ENCODE measurements at regions not wholly inside any gene's neighbourhood (a gene's known extent, or its start where the extent isn't known, plus 50 kb on each side); places are given as distances from the start of the nearest gene placed in this dataset.

DNA sequence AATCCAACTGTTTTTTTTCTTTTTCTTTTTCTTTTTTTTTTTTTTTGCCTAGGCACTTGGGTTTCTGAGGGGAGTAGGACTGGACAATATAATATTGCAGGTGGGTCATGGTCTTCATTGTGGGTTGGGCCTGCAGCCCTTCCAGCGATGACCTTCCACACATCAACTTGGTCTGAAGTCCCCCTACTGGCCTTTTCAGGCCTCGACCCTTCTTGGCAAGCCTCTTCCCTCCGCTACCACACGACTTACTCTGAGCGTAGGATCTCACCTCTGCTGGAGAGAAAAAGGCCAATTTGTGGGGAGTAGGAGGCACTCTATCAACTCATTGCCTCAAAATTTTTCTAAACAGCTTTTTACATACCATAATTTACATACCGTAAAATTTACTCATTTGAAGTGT, 51.1 kb upstream of the GRIK3 start:
- Histone ChIP-seq H3K4me3 (ENCODE audit: low read length in 2 of 2) (no peak overlapping the region), H3K9me3 (ENCODE audit: control insufficient read depth in 1 of 2, low read length in 2 of 2) (no peaks in the 10 kb centered on the region), H3K36me3 (ENCODE audit: insufficient read depth, low read length) (no peaks in the 10 kb centered on the region), H3K27ac (ENCODE audit: low read depth, low read length) (no peak overlapping the region), H3K4me1 (ENCODE audit: insufficient read depth, low read length) (no peaks in the 10 kb centered on the region), H3K27me3 (ENCODE audit: insufficient read depth, low read length) (no peaks in the 10 kb centered on the region)
- no peaks in the 10 kb centered on the region for H3K36me3 Mint-ChIP-seq
- no peak for DNase-seq
- intact Hi-C loops (cut with micrococcal nuclease) = no loop called here
- H3K4me3 Mint-ChIP-seq = no peak overlapping the region
- H3K27ac Mint-ChIP-seq = no peak overlapping the region
- ChIA-PET CTCF (ENCODE audit: partially characterized antibody) (no interaction called here), POLR2A (ENCODE audit: partially characterized antibody) (no interaction called here)
- H3K27me3 Mint-ChIP-seq = peaks cover 8 to 9% of the 10 kb centered on the region in 2 donors
- peaks cover 0 to 1% (median 0%) of the 10 kb centered on the region in 8 donors for H3K9me3 Mint-ChIP-seq
- no peaks in the 10 kb centered on the region for H3K4me1 Mint-ChIP-seq

DNA sequence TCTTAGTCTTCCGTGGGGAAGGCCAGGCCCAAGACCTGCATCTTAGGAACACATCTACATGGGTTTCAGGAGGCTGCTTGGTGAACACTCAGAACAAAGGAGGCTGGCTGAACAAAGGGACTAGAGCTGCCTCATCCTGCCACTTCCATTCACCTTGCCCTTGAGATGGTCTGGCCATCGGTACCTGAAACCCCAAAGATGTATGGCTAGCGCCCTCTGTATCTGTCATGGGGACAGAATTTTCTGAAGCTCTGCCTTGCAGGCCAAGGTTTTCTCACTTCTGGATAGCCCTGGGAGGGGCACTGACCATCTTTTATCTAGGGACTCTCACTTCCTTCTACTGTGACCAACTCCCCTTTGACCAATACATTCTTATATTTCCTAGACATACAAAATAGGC, 55.4 kb upstream of the GRIK3 start:
- H3K27me3 ChIP-seq (ENCODE audit: insufficient read depth, low read length) = no peaks in the 10 kb centered on the region
- no peak for DNase-seq
- no peaks in the 10 kb centered on the region for H3K36me3 ChIP-seq (ENCODE audit: insufficient read depth, low read length)
- no peaks in the 10 kb centered on the region for H3K4me1 Mint-ChIP-seq
- H3K9me3 Mint-ChIP-seq = peaks cover 0 to 1% (median 0%) of the 10 kb centered on the region in 8 donors
- H3K4me3 ChIP-seq (ENCODE audit: low read length in 2 of 2) = no peak overlapping the region
- intact Hi-C loops (cut with micrococcal nuclease) = no loop called here
- no peak overlapping the region for H3K27ac Mint-ChIP-seq
- no peaks in the 10 kb centered on the region for H3K36me3 Mint-ChIP-seq
- no peak overlapping the region for H3K27ac ChIP-seq (ENCODE audit: low read depth, low read length)
- H3K9me3 ChIP-seq (ENCODE audit: control insufficient read depth in 1 of 2, low read length in 2 of 2) = no peaks in the 10 kb centered on the region
- H3K27me3 Mint-ChIP-seq = peaks cover 16 to 18% of the 10 kb centered on the region in 2 donors
- CTCF ChIA-PET (ENCODE audit: partially characterized antibody) = no interaction called here
- POLR2A ChIA-PET (ENCODE audit: partially characterized antibody) = no interaction called here
- H3K4me1 ChIP-seq (ENCODE audit: insufficient read depth, low read length) = no peaks in the 10 kb centered on the region
- H3K4me3 Mint-ChIP-seq = no peak overlapping the region

DNA sequence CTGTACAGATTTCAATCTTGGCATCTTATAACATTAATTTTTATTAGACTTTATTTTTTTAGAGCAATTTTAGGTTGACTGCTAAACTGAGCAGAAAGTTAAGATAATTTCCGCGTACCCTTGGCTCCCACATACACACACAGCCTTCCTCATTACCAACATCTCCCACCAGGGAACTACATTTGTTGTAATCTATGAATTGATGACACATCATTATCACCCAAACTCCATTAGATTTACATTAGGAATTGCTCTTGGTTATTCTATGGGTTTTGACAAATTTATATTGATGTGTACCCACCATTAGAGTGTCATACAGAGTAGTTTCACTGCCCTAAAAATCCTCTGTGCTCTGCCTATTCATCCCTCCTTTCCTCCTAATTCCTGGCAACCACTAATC, 56.4 kb upstream of the GRIK3 start:
- ChIA-PET CTCF (ENCODE audit: partially characterized antibody) (no interaction called here), POLR2A (ENCODE audit: partially characterized antibody) (no interaction called here)
- DNase-seq = no peak
- H3K27ac ChIP-seq (ENCODE audit: low read depth, low read length) = no peak overlapping the region
- H3K36me3 ChIP-seq (ENCODE audit: insufficient read depth, low read length) = no peaks in the 10 kb centered on the region
- no peak overlapping the region for H3K4me3 ChIP-seq (ENCODE audit: low read length in 2 of 2)
- H3K9me3 ChIP-seq (ENCODE audit: control insufficient read depth in 1 of 2, low read length in 2 of 2) = no peaks in the 10 kb centered on the region
- Mint-ChIP-seq H3K4me3 (no peak overlapping the region), H3K4me1 (no peaks in the 10 kb centered on the region), H3K27me3 (peaks cover 18 to 20% of the 10 kb centered on the region in 2 donors), H3K36me3 (no peaks in the 10 kb centered on the region), H3K27ac (no peak overlapping the region), H3K9me3 (no peaks in the 10 kb centered on the region)
- intact Hi-C loops (cut with micrococcal nuclease) = no loop called here
- H3K27me3 ChIP-seq (ENCODE audit: insufficient read depth, low read length) = no peaks in the 10 kb centered on the region
- no peaks in the 10 kb centered on the region for H3K4me1 ChIP-seq (ENCODE audit: insufficient read depth, low read length)

DNA sequence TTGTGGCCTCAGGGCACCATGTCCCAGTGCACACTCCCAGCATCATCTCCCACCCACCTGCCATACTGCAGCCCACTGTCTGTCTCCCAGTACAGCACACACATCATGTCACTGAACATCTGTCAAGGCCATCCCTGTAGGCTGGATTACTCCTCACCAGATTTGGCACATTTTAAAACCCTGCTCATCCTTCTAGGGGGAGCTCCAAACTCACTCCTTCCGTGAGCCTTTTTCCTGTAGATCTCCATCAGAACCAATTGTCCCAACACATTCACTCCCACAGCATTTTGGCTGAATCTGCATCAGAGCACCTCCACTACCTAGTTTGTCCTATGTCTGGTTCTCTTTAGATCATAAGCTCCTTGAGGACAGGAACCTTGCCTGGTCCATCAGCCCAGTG, 58.6 kb upstream of the GRIK3 start:
- H3K9me3 Mint-ChIP-seq = no peaks in the 10 kb centered on the region
- H3K4me1 Mint-ChIP-seq = no peaks in the 10 kb centered on the region
- H3K36me3 Mint-ChIP-seq = no peaks in the 10 kb centered on the region
- intact Hi-C loops (cut with micrococcal nuclease) = no loop called here
- no peaks in the 10 kb centered on the region for H3K4me1 ChIP-seq (ENCODE audit: insufficient read depth, low read length)
- H3K36me3 ChIP-seq (ENCODE audit: insufficient read depth, low read length) = no peaks in the 10 kb centered on the region
- H3K4me3 Mint-ChIP-seq = no peak overlapping the region
- H3K27me3 Mint-ChIP-seq = peaks cover 20 to 27% of the 10 kb centered on the region in 2 donors
- H3K27ac Mint-ChIP-seq = no peak overlapping the region
- no peak overlapping the region for H3K4me3 ChIP-seq (ENCODE audit: low read length in 2 of 2)
- H3K27ac ChIP-seq (ENCODE audit: low read depth, low read length) = no peak overlapping the region
- POLR2A ChIA-PET (ENCODE audit: partially characterized antibody) = no interaction called here
- no peaks in the 10 kb centered on the region for H3K27me3 ChIP-seq (ENCODE audit: insufficient read depth, low read length)
- CTCF ChIA-PET (ENCODE audit: partially characterized antibody) = interaction anchor here (1.1 kb wide), 1 partner anchor 9 kb away, joined by 3 read pairs; no protein-coding TSS in a partner anchor
- DNase-seq = no peak
- H3K9me3 ChIP-seq (ENCODE audit: control insufficient read depth in 1 of 2, low read length in 2 of 2) = no peaks in the 10 kb centered on the region

DNA sequence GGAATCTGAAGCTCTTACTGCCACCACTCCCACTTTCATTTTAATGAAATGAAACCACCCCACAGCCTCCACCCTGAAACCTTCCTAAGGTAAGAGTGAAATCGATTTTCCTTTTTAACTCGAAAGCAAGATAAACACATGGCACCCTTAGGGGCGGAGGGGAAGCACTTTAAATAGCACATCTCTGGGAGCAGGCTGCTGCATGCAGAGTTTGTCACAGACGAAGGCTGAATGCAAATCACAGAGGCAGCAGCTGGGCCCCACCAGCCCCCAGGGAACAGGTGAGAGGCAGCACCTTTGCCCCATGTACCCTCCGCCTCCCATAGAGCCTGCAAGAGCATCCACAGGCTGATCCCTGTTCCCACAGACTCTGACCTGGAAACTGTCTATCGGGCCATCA, 60.0 kb upstream of the GRIK3 start:
- H3K4me3 ChIP-seq (ENCODE audit: low read length in 2 of 2) = no peak overlapping the region
- no peaks in the 10 kb centered on the region for H3K36me3 ChIP-seq (ENCODE audit: insufficient read depth, low read length)
- POLR2A ChIA-PET (ENCODE audit: partially characterized antibody) = no interaction called here
- H3K27me3 ChIP-seq (ENCODE audit: insufficient read depth, low read length) = no peaks in the 10 kb centered on the region
- no peaks in the 10 kb centered on the region for H3K4me1 ChIP-seq (ENCODE audit: insufficient read depth, low read length)
- DNase-seq = no peak
- no peak overlapping the region for H3K4me3 Mint-ChIP-seq
- CTCF ChIA-PET (ENCODE audit: partially characterized antibody) = no interaction called here
- H3K9me3 ChIP-seq (ENCODE audit: control insufficient read depth in 1 of 2, low read length in 2 of 2) = no peaks in the 10 kb centered on the region
- peaks cover 20 to 30% of the 10 kb centered on the region in 2 donors for H3K27me3 Mint-ChIP-seq
- intact Hi-C loops (cut with micrococcal nuclease) = no loop called here
- no peaks in the 10 kb centered on the region for H3K9me3 Mint-ChIP-seq
- no peak overlapping the region for H3K27ac ChIP-seq (ENCODE audit: low read depth, low read length)
- H3K36me3 Mint-ChIP-seq = no peaks in the 10 kb centered on the region
- no peak overlapping the region for H3K27ac Mint-ChIP-seq
- H3K4me1 Mint-ChIP-seq = no peaks in the 10 kb centered on the region

DNA sequence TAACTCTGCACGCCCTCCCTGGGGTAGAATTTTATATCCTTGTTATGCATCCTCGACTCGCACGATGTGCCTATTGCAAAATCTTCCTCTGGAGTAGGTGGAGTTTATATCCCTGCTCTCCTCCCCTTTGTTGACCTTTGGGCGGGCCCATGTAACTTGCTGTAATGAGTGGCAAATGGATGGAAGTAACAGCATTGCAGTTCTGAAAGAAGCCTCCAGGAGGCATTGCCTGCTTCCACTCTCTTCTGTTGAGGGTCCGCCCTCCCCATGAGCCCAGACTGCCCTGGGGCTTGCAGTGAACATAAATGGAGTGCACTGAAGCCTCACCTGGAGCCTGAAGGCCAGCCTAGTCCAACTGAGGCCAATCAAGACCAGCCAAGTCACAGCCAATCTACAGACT, 62.2 kb upstream of the GRIK3 start:
- no peak for DNase-seq
- Histone ChIP-seq H3K4me1 (ENCODE audit: insufficient read depth, low read length) (no peaks in the 10 kb centered on the region), H3K9me3 (ENCODE audit: control insufficient read depth in 1 of 2, low read length in 2 of 2) (no peaks in the 10 kb centered on the region), H3K4me3 (ENCODE audit: low read length in 2 of 2) (no peak overlapping the region), H3K36me3 (ENCODE audit: insufficient read depth, low read length) (no peaks in the 10 kb centered on the region), H3K27ac (ENCODE audit: low read depth, low read length) (no peak overlapping the region), H3K27me3 (ENCODE audit: insufficient read depth, low read length) (no peaks in the 10 kb centered on the region)
- ChIA-PET POLR2A (ENCODE audit: partially characterized antibody) (no interaction called here), CTCF (ENCODE audit: partially characterized antibody) (no interaction called here)
- H3K9me3 Mint-ChIP-seq = no peaks in the 10 kb centered on the region
- intact Hi-C loops (cut with micrococcal nuclease) = no loop called here
- no peaks in the 10 kb centered on the region for H3K4me1 Mint-ChIP-seq
- no peak overlapping the region for H3K27ac Mint-ChIP-seq
- H3K4me3 Mint-ChIP-seq = no peak overlapping the region
- no peaks in the 10 kb centered on the region for H3K36me3 Mint-ChIP-seq
- peaks cover 16 to 33% of the 10 kb centered on the region in 2 donors for H3K27me3 Mint-ChIP-seq

DNA sequence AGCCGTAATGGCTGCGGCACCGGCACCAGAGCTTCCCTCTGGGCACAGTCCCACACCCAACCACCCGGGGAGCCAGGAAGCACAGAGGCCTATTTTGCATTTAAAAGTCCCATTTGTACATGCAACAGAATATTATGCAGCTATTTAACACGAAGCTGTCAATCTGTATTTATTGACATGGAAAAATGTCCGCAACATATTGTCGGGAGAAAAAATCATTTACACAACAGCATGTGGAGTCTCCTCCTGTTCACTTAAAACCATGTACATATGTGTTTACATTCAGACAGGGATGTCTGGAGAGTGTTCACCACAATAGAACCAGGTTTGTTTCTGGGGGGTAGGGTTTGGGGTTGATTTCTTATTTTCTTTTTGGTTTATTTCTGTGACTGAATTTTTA, 63.4 kb upstream of the GRIK3 start:
- no peaks in the 10 kb centered on the region for H3K36me3 ChIP-seq (ENCODE audit: insufficient read depth, low read length)
- H3K36me3 Mint-ChIP-seq = no peaks in the 10 kb centered on the region
- ChIA-PET CTCF (ENCODE audit: partially characterized antibody) (no interaction called here), POLR2A (ENCODE audit: partially characterized antibody) (no interaction called here)
- H3K4me1 Mint-ChIP-seq = no peaks in the 10 kb centered on the region
- DNase-seq = no peak
- H3K4me1 ChIP-seq (ENCODE audit: insufficient read depth, low read length) = no peaks in the 10 kb centered on the region
- H3K4me3 ChIP-seq (ENCODE audit: low read length in 2 of 2) = no peak overlapping the region
- no peaks in the 10 kb centered on the region for H3K9me3 ChIP-seq (ENCODE audit: control insufficient read depth in 1 of 2, low read length in 2 of 2)
- H3K27me3 ChIP-seq (ENCODE audit: insufficient read depth, low read length) = no peaks in the 10 kb centered on the region
- intact Hi-C loops (cut with micrococcal nuclease) = no loop called here
- H3K9me3 Mint-ChIP-seq = no peaks in the 10 kb centered on the region
- H3K27me3 Mint-ChIP-seq = peaks cover 10 to 29% of the 10 kb centered on the region in 2 donors
- no peak overlapping the region for H3K27ac ChIP-seq (ENCODE audit: low read depth, low read length)
- H3K27ac Mint-ChIP-seq = no peak overlapping the region
- no peak overlapping the region for H3K4me3 Mint-ChIP-seq

DNA sequence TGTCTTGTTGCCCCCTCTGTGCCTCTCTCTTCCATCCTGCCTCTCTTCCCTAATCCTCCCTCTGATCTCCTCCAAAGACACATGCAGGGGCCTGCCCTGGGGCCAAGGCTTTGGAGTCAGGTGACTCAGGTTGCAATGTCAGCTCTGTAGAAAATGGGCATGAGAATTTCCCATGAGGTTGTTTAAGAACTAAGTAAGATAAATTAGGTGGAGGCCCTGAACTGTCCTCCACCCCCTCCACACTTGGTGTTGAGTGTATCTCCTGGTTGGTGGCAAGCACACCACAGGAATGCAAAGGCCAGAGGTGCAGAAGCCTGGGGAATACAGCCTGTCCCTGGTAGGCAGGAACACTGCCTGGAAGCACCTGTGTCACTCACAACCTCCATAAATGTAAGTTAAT, 63.9 kb upstream of the GRIK3 start:
- CTCF ChIA-PET (ENCODE audit: partially characterized antibody) = no interaction called here
- no peak overlapping the region for H3K27ac Mint-ChIP-seq
- POLR2A ChIA-PET (ENCODE audit: partially characterized antibody) = no interaction called here

More for the DNA sequence above, 63.9 kb upstream of the GRIK3 start:
- H3K4me1 ChIP-seq (ENCODE audit: insufficient read depth, low read length) = no peaks in the 10 kb centered on the region
- DNase-seq = no peak
- H3K4me3 Mint-ChIP-seq = no peak overlapping the region
- no peaks in the 10 kb centered on the region for H3K9me3 ChIP-seq (ENCODE audit: control insufficient read depth in 1 of 2, low read length in 2 of 2)
- H3K27me3 ChIP-seq (ENCODE audit: insufficient read depth, low read length) = no peaks in the 10 kb centered on the region
- H3K27ac ChIP-seq (ENCODE audit: low read depth, low read length) = no peak overlapping the region
- H3K27me3 Mint-ChIP-seq = peaks cover 7 to 24% of the 10 kb centered on the region in 2 donors
- no peaks in the 10 kb centered on the region for H3K36me3 Mint-ChIP-seq
- no peaks in the 10 kb centered on the region for H3K4me1 Mint-ChIP-seq
- no peaks in the 10 kb centered on the region for H3K36me3 ChIP-seq (ENCODE audit: insufficient read depth, low read length)
- no peaks in the 10 kb centered on the region for H3K9me3 Mint-ChIP-seq
- H3K4me3 ChIP-seq (ENCODE audit: low read length in 2 of 2) = no peak overlapping the region
- intact Hi-C loops (cut with micrococcal nuclease) = no loop called here
